ENCODE measurements at regions not wholly inside any gene's neighbourhood (a gene's known extent, or its start where the extent isn't known, plus 50 kb on each side); places are given as distances from the start of the nearest gene placed in this dataset.

DNA sequence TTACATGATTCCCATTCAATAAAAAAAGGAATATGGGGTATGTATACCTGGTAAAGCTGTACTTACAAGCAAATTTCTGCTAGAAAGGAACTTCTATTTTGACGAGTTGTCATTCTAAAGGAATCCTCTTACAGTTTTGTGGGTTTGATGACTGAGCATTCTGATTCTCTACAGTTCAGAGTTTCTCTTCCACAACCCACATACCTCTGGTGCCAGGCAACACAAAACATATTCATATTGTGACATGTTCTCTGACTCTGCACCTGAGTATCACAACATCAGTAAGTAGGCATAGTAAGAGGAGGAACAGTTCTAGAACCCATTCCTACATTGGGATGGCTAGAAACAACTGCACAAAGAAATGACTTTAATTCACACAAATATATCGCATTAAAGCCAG lies 636.6 kb downstream of the MED13L start:
- H3K27me3 ChIP-seq (replicated peaks; ENCODE audit: insufficient read depth): no peaks in the 10 kb centered on the region
- in situ Hi-C loops (cut with MboI): no loop called here
- peak; percentile 72 for DNase-seq

DNA sequence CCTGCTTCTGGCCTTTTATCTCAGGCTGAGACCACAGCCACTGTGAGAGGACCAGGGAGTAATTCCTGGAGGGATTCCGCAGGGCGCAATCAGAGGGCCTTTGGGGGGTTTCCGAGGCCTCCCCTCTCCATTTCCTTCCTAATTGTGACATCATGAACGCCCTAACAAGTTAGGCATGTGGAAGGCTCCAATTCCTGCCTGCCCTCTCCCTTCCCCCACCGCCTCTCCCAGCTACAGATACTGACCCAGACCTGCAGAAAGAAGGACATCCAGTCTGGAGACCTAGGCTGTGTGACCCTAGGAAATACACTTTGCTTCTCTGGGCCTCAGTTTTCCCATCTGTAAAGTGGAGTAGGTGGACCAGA lies 637.9 kb downstream of the MED13L start:
- Histone ChIP-seq H3K36me3 (ENCODE audit: low read depth) (no peaks in the 10 kb centered on the region), H3K9me3 (ENCODE audit: low read depth) (no peaks in the 10 kb centered on the region), H3F3A (ENCODE audit: insufficient read depth) (no peaks in the 10 kb centered on the region), H3K4me3 (no peak overlapping the region), H3K9me2 (ENCODE audit: insufficient read depth) (no peaks in the 10 kb centered on the region), H3K27me3 (replicated peaks; ENCODE audit: insufficient read depth) (no peaks in the 10 kb centered on the region), H2AFZ (no peak overlapping the region), H3K79me2 (ENCODE audit: insufficient read depth) (no peaks in the 10 kb centered on the region), H3K27ac (no peak overlapping the region), H3K4me2 (ENCODE audit: unreplicated experiment) (no peak overlapping the region), H3K4me1 (ENCODE audit: insufficient read depth) (no peaks in the 10 kb centered on the region), H3K9ac (no peak overlapping the region), H4K20me1 (ENCODE audit: insufficient read depth) (no peaks in the 10 kb centered on the region)
- TF ChIP-seq EZH2 (IDR thresholded peaks at IDR 0.05; ENCODE audit: insufficient read depth, poor library complexity, severe bottlenecking) (no peak), EZH2phosphoT487 (IDR thresholded peaks at IDR 0.05; ENCODE audit: insufficient read depth, low read depth) (no peak)
- in situ Hi-C loops (cut with MboI): no loop called here
- no peak for DNase-seq
- WGBS, 2 experiments (ENCODE audit: low coverage in 1 of 2, low lambda C conversion rate in 2 of 2, missing lambda C conversion rate in 2 of 2): 67 to 73% methylated on average over 5 of the region's 5 CpGs

More for the DNA sequence above, 636.6 kb downstream of the MED13L start:
- H4K20me1 ChIP-seq (ENCODE audit: insufficient read depth): no peaks in the 10 kb centered on the region
- no peak overlapping the region for H3K4me2 ChIP-seq (ENCODE audit: unreplicated experiment)
- H3K36me3 ChIP-seq (ENCODE audit: low read depth): no peaks in the 10 kb centered on the region
- H3K9me3 ChIP-seq (ENCODE audit: low read depth): no peaks in the 10 kb centered on the region
- 70 to 71% methylated on average over 2 of the region's 2 CpGs for WGBS, 2 experiments (ENCODE audit: low coverage in 1 of 2, low lambda C conversion rate in 2 of 2, missing lambda C conversion rate in 2 of 2)
- no peak overlapping the region for H3K9ac ChIP-seq
- H3K4me1 ChIP-seq (ENCODE audit: insufficient read depth): no peaks in the 10 kb centered on the region
- H3K4me3 ChIP-seq: no peak overlapping the region
- H3F3A ChIP-seq (ENCODE audit: insufficient read depth): no peaks in the 10 kb centered on the region
- H2AFZ ChIP-seq: no peak overlapping the region
- H3K9me2 ChIP-seq (ENCODE audit: insufficient read depth): no peaks in the 10 kb centered on the region
- no peaks in the 10 kb centered on the region for H3K79me2 ChIP-seq (ENCODE audit: insufficient read depth)
- H3K27ac ChIP-seq: no peak overlapping the region
- TF ChIP-seq EZH2phosphoT487 (IDR thresholded peaks at IDR 0.05; ENCODE audit: insufficient read depth, low read depth): no peak
- TF ChIP-seq EZH2 (IDR thresholded peaks at IDR 0.05; ENCODE audit: insufficient read depth, poor library complexity, severe bottlenecking): no peak

DNA sequence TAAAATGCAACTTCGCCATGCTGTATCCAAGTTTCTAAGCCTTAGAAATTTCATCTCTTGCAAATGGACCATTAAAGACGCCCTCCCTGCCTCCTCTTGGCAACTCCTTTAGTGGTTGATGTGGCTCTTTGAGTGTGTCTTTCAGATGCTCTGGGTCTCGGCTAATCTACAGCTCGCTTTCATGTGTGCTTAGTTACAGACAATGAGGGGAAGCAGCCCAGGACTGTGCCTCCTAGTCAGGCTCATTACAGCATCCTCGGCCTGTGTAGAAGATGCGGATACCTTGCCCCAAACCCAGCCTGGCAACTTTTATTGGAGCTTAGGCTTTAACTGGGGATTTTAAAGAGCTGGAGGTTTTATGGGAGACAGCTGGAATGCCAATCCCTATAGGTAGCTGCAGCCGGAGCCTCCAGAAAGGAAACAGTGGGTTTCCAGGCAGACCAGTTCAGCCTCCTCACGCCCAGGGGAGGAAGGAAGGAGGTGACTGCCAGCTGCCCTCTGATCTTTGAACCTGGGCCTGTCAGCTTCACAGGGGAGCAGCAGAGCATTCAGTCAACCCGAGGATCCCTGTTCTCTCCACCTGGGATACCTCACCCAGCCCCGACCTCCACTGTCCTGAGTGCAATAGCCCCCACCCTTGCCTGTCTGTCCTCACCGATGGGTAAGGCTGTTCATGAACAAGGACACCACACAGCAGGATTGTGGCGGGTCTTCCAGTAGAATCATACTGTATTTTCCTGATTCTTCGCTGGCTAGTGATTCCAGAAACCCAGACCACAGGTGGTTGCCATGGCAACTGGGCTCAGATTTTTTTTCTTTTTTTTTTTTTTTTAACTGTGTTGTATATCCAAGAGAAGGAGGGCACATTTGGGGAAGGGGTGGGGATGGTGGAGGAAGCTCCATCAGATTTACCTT lies 638.5 kb downstream of the MED13L start:
- Histone ChIP-seq H3K4me2 (ENCODE audit: unreplicated experiment) (no peak overlapping the region), H3K27me3 (replicated peaks; ENCODE audit: insufficient read depth) (no peaks in the 10 kb centered on the region), H3K79me2 (ENCODE audit: insufficient read depth) (no peaks in the 10 kb centered on the region), H3F3A (ENCODE audit: insufficient read depth) (no peaks in the 10 kb centered on the region), H3K4me3 (no peak overlapping the region), H3K36me3 (ENCODE audit: low read depth) (no peaks in the 10 kb centered on the region), H3K9me2 (ENCODE audit: insufficient read depth) (no peaks in the 10 kb centered on the region), H3K27ac (no peak overlapping the region), H3K9ac (no peak overlapping the region), H2AFZ (no peak overlapping the region), H3K4me1 (ENCODE audit: insufficient read depth) (no peaks in the 10 kb centered on the region), H4K20me1 (ENCODE audit: insufficient read depth) (no peaks in the 10 kb centered on the region), H3K9me3 (ENCODE audit: low read depth) (no peaks in the 10 kb centered on the region)
- in situ Hi-C loops (cut with MboI): no loop called here
- no peak for DNase-seq
- TF ChIP-seq EZH2phosphoT487 (IDR thresholded peaks at IDR 0.05; ENCODE audit: insufficient read depth, low read depth) (no peak), EZH2 (IDR thresholded peaks at IDR 0.05; ENCODE audit: insufficient read depth, poor library complexity, severe bottlenecking) (no peak)
- WGBS, 2 experiments (ENCODE audit: low coverage in 1 of 2, low lambda C conversion rate in 2 of 2, missing lambda C conversion rate in 2 of 2): 85 to 86% methylated on average over 13 of the region's 13 CpGs

DNA sequence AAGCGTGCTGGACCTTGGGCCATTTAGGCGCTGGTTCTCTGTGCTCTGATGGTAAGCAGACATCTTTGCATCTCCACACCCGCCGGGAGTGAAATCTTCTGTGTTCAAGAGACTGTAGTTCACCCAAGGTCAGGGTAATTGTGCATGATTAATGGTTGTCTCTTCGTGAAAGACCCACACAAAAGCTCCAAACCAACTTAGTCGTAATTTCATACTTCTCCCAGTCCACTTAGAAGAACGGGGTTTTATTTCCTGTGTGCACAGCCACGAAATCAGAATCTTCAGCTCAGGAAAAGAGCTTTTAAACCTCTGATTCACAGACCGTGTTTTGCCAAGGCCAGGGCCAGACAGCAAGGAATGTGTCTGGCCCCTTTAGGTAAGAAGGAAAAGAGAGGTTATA lies 640.9 kb downstream of the MED13L start:
- no peaks in the 10 kb centered on the region for H4K20me1 ChIP-seq (ENCODE audit: insufficient read depth)
- WGBS, 2 experiments (ENCODE audit: low coverage in 1 of 2, low lambda C conversion rate in 2 of 2, missing lambda C conversion rate in 2 of 2): 58 to 59% methylated on average over 9 of the region's 9 CpGs
- H3K36me3 ChIP-seq (ENCODE audit: low read depth): no peaks in the 10 kb centered on the region
- in situ Hi-C loops (cut with MboI): no loop called here
- H3K27me3 ChIP-seq (replicated peaks; ENCODE audit: insufficient read depth): no peaks in the 10 kb centered on the region
- no peaks in the 10 kb centered on the region for H3K9me3 ChIP-seq (ENCODE audit: low read depth)
- H3K4me2 ChIP-seq (ENCODE audit: unreplicated experiment): no peak overlapping the region
- no peak for TF ChIP-seq EZH2 (IDR thresholded peaks at IDR 0.05; ENCODE audit: insufficient read depth, poor library complexity, severe bottlenecking)
- DNase-seq: peak; percentile 10
- no peak overlapping the region for H3K4me3 ChIP-seq
- no peaks in the 10 kb centered on the region for H3K9me2 ChIP-seq (ENCODE audit: insufficient read depth)
- H3K4me1 ChIP-seq (ENCODE audit: insufficient read depth): no peaks in the 10 kb centered on the region
- no peaks in the 10 kb centered on the region for H3F3A ChIP-seq (ENCODE audit: insufficient read depth)
- H2AFZ ChIP-seq: no peak overlapping the region
- no peak overlapping the region for H3K27ac ChIP-seq
- no peak overlapping the region for H3K9ac ChIP-seq
- H3K79me2 ChIP-seq (ENCODE audit: insufficient read depth): no peaks in the 10 kb centered on the region

Measured in GM23248 (cell line).